B cell (primary cell): ENCODE measurements at regions not wholly inside any gene's neighbourhood (a gene's known extent, or its start where the extent isn't known, plus 50 kb on each side); places are given as distances from the start of the nearest gene placed in this dataset.

ENCODE experiments used
- ATAC-seq: fragments of 200-7000 bp; cut with Tn5 transposase; one replicate; pipeline ENCODE4 v1.10.0; 2021; ENCODE audit warnings: low read depth, mild to moderate bottlenecking, moderate number of reproducible peaks, moderate library complexity
- CTCF ChIA-PET: fragments of 350-600 bp; sonication (Branson Sonifier 250); formaldehyde crosslinking; loops from one replicate; lab custom pipeline; 2021; ENCODE audit warnings: antibody characterized with exemption, inconsistent platforms; lab: Charles Lee
- POLR2A ChIA-PET: fragments of 350-600 bp; sonication (Branson Sonifier 250); formaldehyde crosslinking; loops from one replicate; lab custom pipeline; 2021; ENCODE audit warnings: antibody characterized with exemption; lab: Charles Lee
- DNase-seq: peaks from one replicate; pipeline ENCODE4 v3.0.0; 2013
- H2AFZ ChIP-seq: 2 replicates; pipeline ENCODE4 v1.6.1; 2012; ENCODE audit warnings: mild to moderate bottlenecking, low read depth, low read length; ENCODE audit not compliant: insufficient read depth, poor library complexity, severe bottlenecking
- H3K27ac ChIP-seq, 2 donors: 1 replicate in 1 of 2; 2 replicates in 1 of 2; pipeline ENCODE4 v1.5.1; 2012 to 2013; ENCODE audit warnings: low read length in 2 of 2, mild to moderate bottlenecking in 2 of 2, moderate library complexity in 1 of 2
- H3K27me3 ChIP-seq, 4 experiments: fragments of 200-600 bp in 1 of 4; sonication (generic) in 1 of 4; replicated peaks in 1 of 4; 1 replicate in 2 of 4; 2 replicates in 2 of 4; pipeline versions ENCODE4 v1.6.1 to v1.7.0; 2013 to 2016; ENCODE audit warnings: low read length in 3 of 4, mild to moderate bottlenecking in 2 of 4, mixed read lengths in 1 of 4, moderate library complexity in 1 of 4; ENCODE audit not compliant: insufficient read depth in 4 of 4, control insufficient read depth in 3 of 4; ENCODE audit errors: control extremely low read depth in 1 of 4
- H3K36me3 ChIP-seq, 2 experiments: replicated peaks in 1 of 2; 1 replicate in 1 of 2; 2 replicates in 1 of 2; pipeline versions ENCODE4 v1.6.1 to v1.7.1; 2013; ENCODE audit warnings: low read length in 1 of 2; ENCODE audit not compliant: insufficient read depth in 2 of 2, control insufficient read depth in 1 of 2; ENCODE audit errors: control extremely low read depth in 1 of 2, extremely low read depth in 1 of 2
- H3K4me1 ChIP-seq, 2 donors: fragments of 200-600 bp in 1 of 2; sonication (generic) in 1 of 2; 1 replicate in 1 of 2; 2 replicates in 1 of 2; pipeline versions ENCODE4 v1.5.1 to v1.6.1; 2013 to 2017; ENCODE audit warnings: low read length in 2 of 2; ENCODE audit not compliant: control insufficient read depth in 2 of 2, insufficient read depth in 2 of 2
- H3K4me2 ChIP-seq: replicated peaks from 2 replicates; pipeline ENCODE3; 2012; ENCODE audit warnings: mild to moderate bottlenecking, low read depth, low read length; ENCODE audit not compliant: poor library complexity, severe bottlenecking
- H3K4me3 ChIP-seq, 5 experiments: fragments of 200-600 bp in 1 of 5; sonication (generic) in 1 of 5; 1 replicate in 3 of 5; 2 replicates in 2 of 5; pipeline versions ENCODE4 v1.5.1 to v1.7.0; 2011 to 2016; ENCODE audit warnings: low read length in 4 of 5, mild to moderate bottlenecking in 4 of 5, low read depth in 2 of 5, control low read depth in 1 of 5, moderate library complexity in 1 of 5; ENCODE audit not compliant: insufficient read depth in 1 of 5; ENCODE audit errors: control extremely low read depth in 1 of 5, extremely low read depth in 1 of 5
- H3K79me2 ChIP-seq: fragments of 200-600 bp; sonication (generic); one replicate; pipeline ENCODE4 v1.6.0; 2016; ENCODE audit warnings: low read length; ENCODE audit not compliant: control insufficient read depth, insufficient read depth
- H3K9ac ChIP-seq: fragments of 200-600 bp; sonication (generic); 2 replicates; pipeline ENCODE4 v1.6.1; 2017; ENCODE audit warnings: mild to moderate bottlenecking, low read length, moderate library complexity
- H3K9me3 ChIP-seq, 3 donors: one replicate each; pipeline versions ENCODE4 v1.6.1 to v1.7.1; 2013; ENCODE audit warnings: low read length in 2 of 3; ENCODE audit not compliant: control insufficient read depth in 2 of 3, insufficient read depth in 1 of 3; ENCODE audit errors: control extremely low read depth in 1 of 3
- H4K20me1 ChIP-seq: 2 replicates; pipeline ENCODE4 v1.6.0; 2012; ENCODE audit warnings: mild to moderate bottlenecking, low read length; ENCODE audit not compliant: insufficient read depth, control insufficient read depth, poor library complexity, severe bottlenecking
- H3K27ac Mint-ChIP-seq: one replicate; pipeline ENCODE4 v1.8.0; 2021; ENCODE audit warnings: mixed read lengths
- H3K27me3 Mint-ChIP-seq: one replicate; pipeline ENCODE4 v1.8.0; 2021; ENCODE audit warnings: mixed read lengths
- H3K4me1 Mint-ChIP-seq: one replicate; pipeline ENCODE4 v1.8.0; 2021; ENCODE audit warnings: mixed read lengths
- H3K4me3 Mint-ChIP-seq: one replicate; pipeline ENCODE4 v1.8.0; 2021; ENCODE audit warnings: mixed read lengths
- H3K9me3 Mint-ChIP-seq: one replicate; pipeline ENCODE4 v1.8.0; 2022; ENCODE audit warnings: mixed read lengths; ENCODE audit not compliant: insufficient read depth
- EZH2 ChIP-seq: IDR thresholded peaks from 2 replicates; pipeline ENCODE4 v1.6.1; 2012; ENCODE audit warnings: borderline replicate concordance, low read depth, mild to moderate bottlenecking, moderate library complexity, low read length; ENCODE audit not compliant: insufficient read depth, poor library complexity, severe bottlenecking
- WGBS: methylation state at CpG from one replicate; pipeline ENCODE4 v1.1.5; 2013; ENCODE audit warnings: missing lambda C conversion rate; ENCODE audit not compliant: insufficient coverage; 5-methylcytosine and 5-hydroxymethylcytosine counted together
- intact Hi-C: fragments of 100-400 bp; cut with micrococcal nuclease; formaldehyde crosslinking; loops from one replicate; pipeline ENCODE4 v1.10.0; 2022
- TF ChIP-seq, protein P1 (sequence below): fragments of 200-600 bp; IDR thresholded peaks from one replicate; pipeline ENCODE4 v1.8.0; 2022; ENCODE audit warnings: antibody characterized with exemption, mild to moderate bottlenecking

DNA sequence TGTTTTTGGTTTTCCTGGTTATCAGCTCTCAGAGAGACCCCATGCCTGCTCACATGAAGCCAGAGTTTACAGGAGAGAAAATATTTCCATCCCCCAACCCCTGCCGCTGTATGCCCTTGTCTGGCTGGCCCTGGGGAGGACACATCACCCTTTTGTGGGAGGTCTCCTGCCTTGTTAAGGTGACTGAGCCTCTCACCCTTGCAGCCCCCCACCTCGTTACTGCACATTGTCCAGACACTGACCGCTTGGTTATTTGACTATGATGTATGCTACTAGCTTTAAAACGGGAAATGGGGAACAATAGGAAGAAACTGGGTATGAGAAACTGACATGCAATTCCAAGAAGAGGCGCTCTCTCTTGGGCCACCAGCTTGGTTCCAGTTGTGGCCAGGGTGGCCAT lies 51.1 kb upstream of the RFPL3 start:
- intact Hi-C loops, result no loop called here
- H4K20me1 ChIP-seq, result no peaks in the 10 kb centered on the region
- H3K4me3 ChIP-seq, result no peak overlapping the region
- no peaks in the 10 kb centered on the region for H3K4me1 Mint-ChIP-seq
- peaks cover 55% of the 10 kb centered on the region for H3K27me3 Mint-ChIP-seq
- H3K9me3 ChIP-seq, result peaks cover 0 to 9% (median 0%) of the 10 kb centered on the region in 3 donors
- ChIA-PET POLR2A (no interaction called here), CTCF (no interaction called here)
- H3K9me3 Mint-ChIP-seq, result no peaks in the 10 kb centered on the region
- no peaks in the 10 kb centered on the region for H3K4me1 ChIP-seq
- DNase-seq (no peak), ATAC-seq (no peak)
- H3K79me2 ChIP-seq, result no peaks in the 10 kb centered on the region
- no peaks in the 10 kb centered on the region for H3K36me3 ChIP-seq
- no peak overlapping the region for H2AFZ ChIP-seq
- WGBS, result 100% methylated on average over 1 of the region's 5 CpGs
- no peak overlapping the region for H3K27ac ChIP-seq
- no peak overlapping the region for H3K4me2 ChIP-seq
- H3K9ac ChIP-seq, result no peak overlapping the region
- TF ChIP-seq, protein P1, sequence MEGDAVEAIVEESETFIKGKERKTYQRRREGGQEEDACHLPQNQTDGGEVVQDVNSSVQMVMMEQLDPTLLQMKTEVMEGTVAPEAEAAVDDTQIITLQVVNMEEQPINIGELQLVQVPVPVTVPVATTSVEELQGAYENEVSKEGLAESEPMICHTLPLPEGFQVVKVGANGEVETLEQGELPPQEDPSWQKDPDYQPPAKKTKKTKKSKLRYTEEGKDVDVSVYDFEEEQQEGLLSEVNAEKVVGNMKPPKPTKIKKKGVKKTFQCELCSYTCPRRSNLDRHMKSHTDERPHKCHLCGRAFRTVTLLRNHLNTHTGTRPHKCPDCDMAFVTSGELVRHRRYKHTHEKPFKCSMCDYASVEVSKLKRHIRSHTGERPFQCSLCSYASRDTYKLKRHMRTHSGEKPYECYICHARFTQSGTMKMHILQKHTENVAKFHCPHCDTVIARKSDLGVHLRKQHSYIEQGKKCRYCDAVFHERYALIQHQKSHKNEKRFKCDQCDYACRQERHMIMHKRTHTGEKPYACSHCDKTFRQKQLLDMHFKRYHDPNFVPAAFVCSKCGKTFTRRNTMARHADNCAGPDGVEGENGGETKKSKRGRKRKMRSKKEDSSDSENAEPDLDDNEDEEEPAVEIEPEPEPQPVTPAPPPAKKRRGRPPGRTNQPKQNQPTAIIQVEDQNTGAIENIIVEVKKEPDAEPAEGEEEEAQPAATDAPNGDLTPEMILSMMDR, result no peak
- TF ChIP-seq EZH2, result no peak
- H3K27ac Mint-ChIP-seq, result no peak overlapping the region
- no peak overlapping the region for H3K4me3 Mint-ChIP-seq
- peaks cover 0 to 11% (median 0%) of the 10 kb centered on the region in 4 experiments for H3K27me3 ChIP-seq

DNA sequence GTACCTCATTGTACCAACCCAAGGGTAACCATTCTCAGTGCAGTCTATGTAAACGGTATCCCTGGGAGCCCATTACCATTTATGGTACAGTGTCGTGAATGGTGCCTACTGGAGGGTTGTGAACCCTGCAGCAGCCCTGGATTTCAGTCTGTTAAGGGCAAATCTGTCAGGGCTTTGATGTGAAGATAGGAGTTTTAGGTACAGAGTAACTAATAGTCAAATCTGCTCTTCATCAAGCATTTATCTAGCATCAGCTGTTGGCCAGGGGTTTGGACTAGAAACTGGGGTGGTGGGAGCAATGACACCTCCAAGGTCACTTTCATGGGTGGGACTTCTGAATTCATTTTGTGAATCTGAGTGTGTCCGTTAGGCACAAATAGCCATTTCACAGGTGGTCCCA lies 50.6 kb upstream of the RFPL3 start:
- intact Hi-C loops, result no loop called here
- Mint-ChIP-seq H3K9me3 (no peaks in the 10 kb centered on the region), H3K27ac (no peak overlapping the region), H3K4me1 (no peaks in the 10 kb centered on the region), H3K4me3 (no peak overlapping the region), H3K27me3 (peaks cover 50% of the 10 kb centered on the region)
- no peak overlapping the region for H2AFZ ChIP-seq
- 100% methylated on average over 1 of the region's 3 CpGs for WGBS
- H3K9ac ChIP-seq, result no peak overlapping the region
- TF ChIP-seq EZH2, result no peak
- TF ChIP-seq, protein P1, result no peak
- DNase-seq (no peak), ATAC-seq (no peak)
- H3K4me1 ChIP-seq, result no peaks in the 10 kb centered on the region
- H3K4me3 ChIP-seq, result no peak overlapping the region
- no peak overlapping the region for H3K4me2 ChIP-seq
- no peaks in the 10 kb centered on the region for H3K36me3 ChIP-seq
- H3K79me2 ChIP-seq, result no peaks in the 10 kb centered on the region
- no peaks in the 10 kb centered on the region for H4K20me1 ChIP-seq
- POLR2A ChIA-PET, result no interaction called here
- peaks cover 0 to 9% (median 0%) of the 10 kb centered on the region in 3 donors for H3K9me3 ChIP-seq
- H3K27me3 ChIP-seq, result peaks cover 0 to 12% (median 0%) of the 10 kb centered on the region in 4 experiments
- H3K27ac ChIP-seq, result no peak overlapping the region
- CTCF ChIA-PET, result no interaction called here
